ENCODE measurements at regions not wholly inside any gene's neighbourhood (a gene's known extent, or its start where the extent isn't known, plus 50 kb on each side); places are given as distances from the start of the nearest gene placed in this dataset.

- DNase-seq = peak; percentile 33 to 72
Observed at GRCh38 chr6:44011350-44011920, 115.8 kb downstream of the MRPL14 start.

- DNase-seq = peak in 1 of 2 experiments; percentile 29
Observed at GRCh38 chr6:44010411-44011349, 116.6 kb downstream of the MRPL14 start.

- DNase-seq = no peak
Observed at GRCh38 chr6:44009425-44010321, 117.6 kb downstream of the MRPL14 start.

GRCh38 chr6:44008821-44009370, 118.4 kb downstream of the MRPL14 start:
- no peak for DNase-seq

GRCh38 chr6:44007818-44008621, 119.2 kb downstream of the MRPL14 start:
- no peak for DNase-seq

GRCh38 chr6:44006872-44007303, 120.4 kb downstream of the MRPL14 start:
- no peak for DNase-seq

- DNase-seq = no peak
Observed at GRCh38 chr6:44006123-44006871, 121.0 kb downstream of the MRPL14 start.

GRCh38 chr6:44005507-44005903, 121.7 kb downstream of the MRPL14 start:
- DNase-seq = no peak

GRCh38 chr6:44004625-44005506, 122.4 kb downstream of the MRPL14 start:
- DNase-seq = no peak

GRCh38 chr6:44004136-44004535, 123.1 kb downstream of the MRPL14 start:
- no peak for DNase-seq

GRCh38 chr6:44003345-44004061, 123.7 kb downstream of the MRPL14 start:
- no peak for DNase-seq

GRCh38 chr6:44002593-44003344, 124.5 kb downstream of the MRPL14 start:
- DNase-seq = no peak

GRCh38 chr6:44002067-44002592, 125.1 kb downstream of the MRPL14 start:
- DNase-seq = no peak

- no peak for DNase-seq
Observed at GRCh38 chr6:44001318-44002066, 125.8 kb downstream of the MRPL14 start.

GRCh38 chr6:44000164-44000842, 126.9 kb downstream of the MRPL14 start:
- DNase-seq = peak in 1 of 2 experiments; percentile 17

- no peak for DNase-seq
Observed at GRCh38 chr6:43999628-44000027, 127.6 kb downstream of the MRPL14 start.
